Midbrain (tissue), 1 donor: ENCODE measurements at regions not wholly inside any gene's neighbourhood (a gene's known extent, or its start where the extent isn't known, plus 50 kb on each side); places are given as distances from the start of the nearest gene placed in this dataset.

Experiments
- DNase-seq: peaks from one replicate; lab custom pipeline; 2025; lab: John Stamatoyannopoulos, UW

- DNase-seq, result no peak
Measured at GRCh38 chr6:24016286-24016685, 109.7 kb upstream of the NRSN1 start.

GRCh38 chr6:24016857-24017256, 109.2 kb upstream of the NRSN1 start:
- no peak for DNase-seq

GRCh38 chr6:24019393-24019792, 106.6 kb upstream of the NRSN1 start:
- DNase-seq, result no peak

- DNase-seq, result no peak
Measured at GRCh38 chr6:24019830-24020229, 106.2 kb upstream of the NRSN1 start.

DNA sequence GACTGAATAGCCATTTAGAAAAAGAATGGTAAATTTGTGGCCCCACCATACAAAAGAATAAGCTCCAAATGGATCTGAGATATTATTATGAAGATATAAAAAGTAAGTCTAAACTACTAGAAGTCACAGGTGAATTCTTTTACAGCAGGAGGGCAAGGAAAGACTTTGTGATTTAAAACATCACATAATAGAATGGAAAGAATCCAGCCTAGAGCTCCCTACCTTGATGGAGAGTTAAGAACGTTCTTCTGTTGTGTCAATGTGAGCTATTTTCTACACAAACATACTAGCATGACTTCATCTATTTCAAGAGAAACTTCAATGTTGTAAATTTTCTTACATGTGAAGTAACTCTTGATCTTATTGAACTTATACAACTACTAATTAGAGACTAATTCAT, 100.0 kb upstream of the NRSN1 start:
- DNase-seq, result no peak

DNA sequence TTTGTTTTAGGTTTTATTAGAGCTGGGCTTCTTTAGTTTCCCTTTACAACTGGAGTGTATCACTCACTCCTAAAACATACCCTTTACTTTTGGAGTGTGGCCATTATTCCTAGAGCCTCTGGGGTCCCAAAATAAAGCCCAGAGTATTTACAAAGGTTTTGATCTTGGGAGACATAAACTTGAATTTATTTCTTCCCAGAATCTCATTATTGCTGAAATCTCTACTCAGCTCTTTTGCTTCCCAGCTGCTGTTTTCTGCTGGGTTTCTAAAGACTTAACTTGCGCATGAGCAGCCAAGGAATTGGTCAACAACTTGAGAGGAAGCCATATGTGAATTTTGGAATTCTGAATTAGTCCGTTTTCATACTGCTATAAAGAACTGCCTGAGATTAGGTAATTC, 94.5 kb upstream of the NRSN1 start:
- no peak for DNase-seq

DNA sequence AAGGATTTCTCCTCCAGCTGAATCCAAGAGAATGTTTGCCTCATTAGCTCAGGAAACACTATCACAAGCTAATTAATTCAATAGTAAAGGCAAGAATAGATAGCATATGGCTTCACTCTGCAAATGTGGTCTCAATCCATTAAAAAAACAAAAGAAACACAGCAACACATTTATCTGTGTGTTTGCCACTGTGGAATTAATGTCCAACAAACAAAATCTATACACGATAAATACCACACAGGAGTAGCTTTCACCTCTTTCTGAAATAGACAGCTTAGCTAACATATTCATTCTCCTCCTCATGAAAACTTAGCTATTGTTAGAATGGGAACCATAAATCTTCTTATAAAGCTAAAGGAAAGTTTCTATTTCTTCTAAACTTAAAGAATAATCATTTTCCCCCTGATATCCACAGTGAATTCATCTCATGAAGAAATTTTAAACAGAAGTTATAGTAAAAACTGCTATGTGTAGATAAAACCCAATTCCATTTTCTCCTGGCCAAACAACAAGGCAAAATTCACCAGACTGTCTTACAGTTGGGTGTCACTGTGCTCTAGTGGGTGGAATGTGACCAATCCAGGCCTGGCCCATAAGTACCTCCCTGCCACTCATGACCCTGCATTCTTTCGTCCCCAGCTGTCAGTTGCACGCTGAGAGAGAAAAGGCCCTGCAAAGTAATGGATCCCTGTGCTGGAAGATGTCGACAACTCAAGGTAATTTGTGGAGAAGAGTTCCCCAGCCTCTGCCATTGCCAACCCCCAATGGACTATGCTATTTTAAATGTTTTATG, 92.9 kb upstream of the NRSN1 start:
- no peak for DNase-seq

GRCh38 chr6:24043848-24044247, 82.2 kb upstream of the NRSN1 start:
- no peak for DNase-seq

DNA sequence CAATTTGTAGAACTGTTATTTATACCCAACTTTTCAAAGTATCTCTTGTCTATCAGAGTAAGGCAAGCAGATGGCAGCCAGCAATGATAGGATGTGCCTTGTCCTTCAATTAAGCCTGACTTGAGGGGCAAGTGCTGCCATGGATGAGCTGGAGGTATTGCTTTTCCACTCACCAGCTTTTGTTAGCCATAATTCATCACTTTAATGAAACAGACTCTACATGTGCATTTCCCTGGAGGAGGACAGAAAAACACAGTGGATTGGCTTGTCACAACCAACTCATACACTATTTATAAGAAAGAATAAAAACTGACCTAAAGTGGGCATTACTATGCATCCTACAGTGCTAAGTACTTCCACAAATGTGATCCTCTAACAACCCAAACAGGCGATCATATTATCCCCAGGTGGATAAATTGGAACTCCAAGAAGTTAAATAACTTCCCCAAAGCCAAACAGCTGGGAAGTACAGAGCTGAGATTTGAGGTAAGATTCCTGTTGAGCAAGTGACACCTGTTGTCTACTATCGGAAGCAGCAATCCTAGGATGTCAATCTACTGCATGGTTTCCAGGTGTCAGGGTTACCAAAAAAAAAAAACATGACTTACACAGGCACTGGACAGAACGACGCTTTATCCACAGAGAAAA, 73.9 kb upstream of the NRSN1 start:
- no peak for DNase-seq

GRCh38 chr6:24052590-24052961, 73.4 kb upstream of the NRSN1 start:
- no peak for DNase-seq

- DNase-seq, result no peak
Measured at GRCh38 chr6:24053057-24053456, 73.0 kb upstream of the NRSN1 start.

- DNase-seq, result no peak
Measured at GRCh38 chr6:24054388-24054787, 71.6 kb upstream of the NRSN1 start.

DNA sequence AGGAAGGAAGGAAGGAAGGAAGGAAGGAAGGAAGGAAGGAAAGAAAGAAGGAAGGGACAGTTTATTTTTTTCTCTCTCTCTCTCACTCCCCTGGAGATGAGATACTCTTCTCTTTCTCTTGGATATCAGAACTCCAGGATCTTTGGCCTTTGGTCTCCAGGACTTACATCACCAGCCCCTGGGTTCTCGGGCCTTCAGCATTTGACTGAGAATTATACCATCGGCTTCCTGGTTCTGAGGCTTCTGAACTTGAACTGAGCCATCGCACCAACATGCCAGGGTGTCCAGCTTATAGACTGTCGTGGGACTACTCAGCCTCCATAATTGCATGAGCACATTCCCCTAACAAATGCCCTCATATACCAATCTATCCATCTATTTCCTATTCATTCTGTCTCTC, 69.4 kb upstream of the NRSN1 start:
- no peak for DNase-seq

GRCh38 chr6:24057030-24057429, 69.0 kb upstream of the NRSN1 start:
- DNase-seq, result no peak

- no peak for DNase-seq
Measured at GRCh38 chr6:24060982-24061754, 64.8 kb upstream of the NRSN1 start.

DNA sequence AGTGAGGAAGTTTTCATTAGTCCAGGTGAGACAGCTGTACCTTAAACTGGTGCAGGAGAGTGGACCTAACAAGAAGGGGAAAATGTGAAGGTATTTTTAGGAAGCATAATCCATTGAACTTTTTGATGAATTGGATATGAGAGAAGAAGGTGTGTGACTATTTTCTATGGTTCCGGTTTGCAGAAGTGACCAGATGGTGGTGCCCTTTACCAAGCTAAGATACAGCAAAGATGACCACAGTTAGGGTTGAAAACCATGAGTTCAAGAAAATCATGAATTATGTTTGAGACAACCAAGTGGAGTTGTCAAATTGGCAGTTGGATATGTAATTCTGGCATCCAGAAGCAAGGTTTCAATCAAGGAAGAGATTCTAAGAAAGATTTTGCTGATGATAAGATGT, 61.9 kb upstream of the NRSN1 start:
- peak; percentile 36 for DNase-seq

DNA sequence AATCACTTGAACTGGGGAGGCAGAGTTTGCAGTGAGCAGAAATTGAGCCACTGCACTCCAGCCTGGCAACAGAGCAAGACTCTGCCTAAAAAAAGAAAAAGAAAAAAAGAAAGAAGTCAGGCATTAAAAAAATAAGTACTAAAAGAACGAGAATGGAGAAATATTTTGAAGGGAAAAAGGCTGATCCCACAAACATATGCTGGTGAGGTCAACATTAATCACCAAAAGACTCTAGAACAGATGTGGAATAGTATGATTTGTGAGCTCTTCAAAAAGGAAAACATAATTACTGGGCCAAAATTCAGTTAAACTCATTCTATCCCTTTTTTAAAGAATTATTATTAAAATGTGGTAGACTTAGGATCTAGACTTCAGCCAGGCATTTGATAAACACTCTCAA, 61.2 kb upstream of the NRSN1 start:
- DNase-seq, result no peak

- DNase-seq, result no peak
Measured at GRCh38 chr6:24069526-24069925, 56.5 kb upstream of the NRSN1 start.

DNA sequence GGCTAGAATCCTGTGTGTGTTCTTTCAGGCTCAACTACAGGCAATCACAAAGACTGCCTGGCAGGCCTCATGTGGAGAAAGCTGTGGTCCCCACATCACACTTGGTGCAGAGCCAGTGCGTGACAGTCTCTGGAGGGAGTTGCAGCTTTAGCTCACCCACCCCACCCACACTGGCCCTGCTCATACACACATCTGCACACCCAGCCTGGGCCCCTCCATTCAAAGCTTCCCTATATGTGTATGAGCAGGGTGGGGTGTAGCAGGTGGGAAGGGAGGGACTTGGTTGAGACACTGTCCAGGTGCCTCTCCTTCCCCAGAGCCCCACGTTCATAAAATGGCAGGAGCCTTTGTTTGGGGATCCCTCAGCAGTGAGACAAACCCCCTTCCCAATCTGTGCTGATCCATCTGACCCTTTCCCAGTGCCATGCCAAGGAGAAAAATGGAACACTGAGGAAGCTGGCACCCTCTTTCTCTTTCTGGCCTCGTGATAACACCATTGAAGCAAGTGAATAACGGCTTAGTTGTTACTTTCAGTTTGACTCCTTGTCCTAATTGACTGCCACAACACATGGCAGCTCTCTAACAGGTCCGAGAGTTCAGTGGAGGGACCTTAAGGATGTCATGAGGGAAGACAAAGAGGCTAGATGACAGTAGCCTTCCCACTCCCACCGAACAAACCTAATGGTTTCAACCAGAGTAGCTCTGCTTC, 53.8 kb upstream of the NRSN1 start:
- no peak for DNase-seq

DNA sequence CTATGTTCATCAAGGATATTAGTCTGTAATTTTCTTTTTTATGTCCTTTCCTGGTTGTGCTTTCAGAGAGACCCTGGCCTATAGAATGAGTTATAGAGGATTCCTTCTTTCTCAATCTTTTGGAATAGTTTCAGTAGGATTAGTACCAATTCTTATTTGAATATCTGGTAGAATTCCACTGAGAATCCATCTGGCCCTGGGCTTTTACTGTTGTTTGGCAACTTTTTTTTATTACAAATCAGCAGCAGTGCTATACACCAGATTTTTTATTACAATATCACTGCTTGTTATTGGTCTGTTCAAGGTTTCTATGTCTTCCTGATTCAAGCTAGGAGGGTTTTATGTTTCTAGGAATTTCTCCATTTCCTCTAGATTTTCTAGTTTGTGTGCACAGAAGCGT, 50.0 kb upstream of the NRSN1 start:
- no peak for DNase-seq
